GM23248 (cell line): ENCODE measurements at regions not wholly inside any gene's neighbourhood (a gene's known extent, or its start where the extent isn't known, plus 50 kb on each side); places are given as distances from the start of the nearest gene placed in this dataset.

Experiments used
- DNase-seq: peaks from one replicate; pipeline ENCODE4 v3.0.0-alpha.2; 2015
- H2AFZ ChIP-seq: fragments of 200-600 bp; sonication (generic); 2 replicates; pipeline ENCODE4 v1.6.1; 2016; ENCODE audit warnings: antibody characterized with exemption
- H3F3A ChIP-seq: fragments of 200-600 bp; sonication (generic); 2 replicates; pipeline ENCODE4 v1.6.1; 2016; ENCODE audit warnings: mild to moderate bottlenecking, antibody characterized with exemption, mixed run types; ENCODE audit not compliant: insufficient read depth
- H3K27ac ChIP-seq: fragments of 200-600 bp; sonication (generic); 2 replicates; pipeline ENCODE4 v1.5.1; 2016; ENCODE audit warnings: mild to moderate bottlenecking
- H3K27me3 ChIP-seq: fragments of 200-600 bp; sonication (generic); replicated peaks from 2 replicates; pipeline ENCODE4 v1.6.1; 2016; ENCODE audit warnings: mild to moderate bottlenecking; ENCODE audit not compliant: insufficient read depth
- H3K36me3 ChIP-seq: fragments of 200-600 bp; sonication (generic); 2 replicates; pipeline ENCODE4 v1.6.1; 2016; ENCODE audit warnings: low read depth, mild to moderate bottlenecking
- H3K4me1 ChIP-seq: fragments of 200-600 bp; sonication (generic); 2 replicates; pipeline ENCODE4 v1.6.1; 2016; ENCODE audit warnings: mild to moderate bottlenecking; ENCODE audit not compliant: insufficient read depth
- H3K4me2 ChIP-seq: fragments of 200-600 bp; sonication (generic); one replicate; pipeline ENCODE4 v1.6.1; 2016; ENCODE audit warnings: mild to moderate bottlenecking; ENCODE audit not compliant: unreplicated experiment
- H3K4me3 ChIP-seq: fragments of 200-600 bp; sonication (generic); 2 replicates; pipeline ENCODE4 v1.5.1; 2016; ENCODE audit warnings: mild to moderate bottlenecking
- H3K79me2 ChIP-seq: fragments of 200-600 bp; sonication (generic); 2 replicates; pipeline ENCODE4 v1.6.1; 2016; ENCODE audit warnings: mild to moderate bottlenecking; ENCODE audit not compliant: insufficient read depth
- H3K9ac ChIP-seq: fragments of 200-600 bp; sonication (generic); 2 replicates; pipeline ENCODE4 v1.6.1; 2016; ENCODE audit warnings: mild to moderate bottlenecking
- H3K9me2 ChIP-seq: fragments of 200-600 bp; sonication (generic); 2 replicates; pipeline ENCODE4 v1.6.1; 2016; ENCODE audit warnings: mixed run types, mild to moderate bottlenecking, moderate library complexity; ENCODE audit not compliant: insufficient read depth
- H3K9me3 ChIP-seq: fragments of 200-600 bp; sonication (generic); one replicate; pipeline ENCODE4 v1.6.1; 2017; ENCODE audit warnings: low read depth
- H4K20me1 ChIP-seq: fragments of 200-600 bp; sonication (generic); 2 replicates; pipeline ENCODE4 v1.6.0; 2016; ENCODE audit not compliant: insufficient read depth
- EZH2 ChIP-seq: fragments of 200-600 bp; sonication (generic); IDR thresholded peaks from 2 replicates; pipeline ENCODE4 v1.6.1; 2018; ENCODE audit warnings: antibody characterized with exemption, mild to moderate bottlenecking; ENCODE audit not compliant: insufficient read depth, poor library complexity, severe bottlenecking
- EZH2phosphoT487 ChIP-seq: fragments of 200-600 bp; sonication (generic); IDR thresholded peaks from 2 replicates; pipeline ENCODE4 v1.6.1; 2018; ENCODE audit warnings: antibody characterized with exemption, moderate library complexity, mild to moderate bottlenecking, low read depth; ENCODE audit not compliant: insufficient read depth
- WGBS, 2 experiments: methylation state at CpG; one replicate each; pipeline ENCODE4 v1.1.6; 2015 to 2017; ENCODE audit warnings: low lambda C conversion rate in 2 of 2, low coverage in 1 of 2; ENCODE audit errors: missing lambda C conversion rate in 2 of 2; 5-methylcytosine and 5-hydroxymethylcytosine counted together
- in situ Hi-C: fragments of 300-500 bp; cut with MboI; formaldehyde crosslinking; loops from 2 replicates; pipeline ENCODE4 v1.15.0; 2020

DNA sequence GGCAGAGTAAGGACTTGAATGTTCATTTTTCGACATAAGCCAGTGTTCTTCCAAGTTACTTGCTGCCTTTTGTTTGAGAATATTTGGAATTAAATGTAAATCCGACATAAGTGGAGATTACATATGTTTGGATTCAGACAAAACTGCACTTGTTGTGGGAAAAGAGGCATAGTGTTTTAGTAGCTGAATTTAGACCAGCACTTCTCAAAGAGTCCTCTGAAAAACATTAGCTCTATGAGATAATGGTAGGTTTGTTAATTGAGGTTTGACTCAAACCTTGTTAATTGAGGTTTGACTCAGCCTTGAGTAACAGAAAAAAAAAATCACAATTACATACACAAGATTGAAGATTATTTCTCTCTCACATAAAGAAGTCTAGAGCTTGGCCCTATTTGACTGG is 132.5 kb downstream of the NSUN3 start:
- no peaks in the 10 kb centered on the region for H3K79me2 ChIP-seq
- no peaks in the 10 kb centered on the region for H3K9me3 ChIP-seq
- H3K27ac ChIP-seq: no peak overlapping the region
- in situ Hi-C loops: no loop called here
- no peak overlapping the region for H2AFZ ChIP-seq
- H3K9ac ChIP-seq: no peak overlapping the region
- H3K4me1 ChIP-seq: no peaks in the 10 kb centered on the region
- no peaks in the 10 kb centered on the region for H3F3A ChIP-seq
- H3K27me3 ChIP-seq: 0 out of 2 replicates have a peak, but pooled peaks cover 4% of the 10 kb centered on the region
- WGBS, 2 experiments: 19 to 25% methylated on average over 2 of the region's 2 CpGs
- no peak for DNase-seq
- no peaks in the 10 kb centered on the region for H4K20me1 ChIP-seq
- H3K4me3 ChIP-seq: no peak overlapping the region
- H3K9me2 ChIP-seq: no peaks in the 10 kb centered on the region
- no peak overlapping the region for H3K4me2 ChIP-seq
- no peaks in the 10 kb centered on the region for H3K36me3 ChIP-seq
- no peak for TF ChIP-seq EZH2

DNA sequence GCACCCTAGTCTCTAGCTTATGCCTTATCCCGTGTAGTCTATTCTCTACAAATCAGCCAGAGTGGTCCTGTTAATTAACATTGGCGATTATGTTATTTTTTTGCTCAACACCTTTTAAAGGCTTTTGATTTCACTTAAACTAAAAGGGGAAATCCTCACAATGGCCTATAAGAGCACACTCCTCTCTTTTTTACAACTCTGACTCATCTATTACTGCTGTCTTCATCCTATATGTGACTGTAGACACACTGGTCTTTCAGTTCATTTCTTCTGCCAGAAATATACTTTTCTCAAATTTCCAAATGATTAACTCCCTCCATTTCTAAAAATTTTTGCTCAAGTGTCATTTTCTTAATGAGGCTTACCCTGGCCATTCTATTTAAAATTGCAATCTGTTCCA is 143.4 kb downstream of the NSUN3 start:
- Histone ChIP-seq H3F3A (no peaks in the 10 kb centered on the region), H4K20me1 (no peaks in the 10 kb centered on the region), H3K9ac (no peak overlapping the region), H3K9me2 (no peaks in the 10 kb centered on the region), H3K4me1 (no peaks in the 10 kb centered on the region), H3K9me3 (no peaks in the 10 kb centered on the region), H3K79me2 (no peaks in the 10 kb centered on the region), H2AFZ (no peak overlapping the region), H3K27me3 (no peaks in the 10 kb centered on the region), H3K4me2 (no peak overlapping the region), H3K36me3 (no peaks in the 10 kb centered on the region), H3K27ac (no peak overlapping the region), H3K4me3 (no peak overlapping the region)
- no peak for DNase-seq
- in situ Hi-C loops: no loop called here
- TF ChIP-seq EZH2phosphoT487: no peak
- TF ChIP-seq EZH2: no peak
- 54 to 72% methylated on average over 2 of the region's 2 CpGs for WGBS, 2 experiments

DNA sequence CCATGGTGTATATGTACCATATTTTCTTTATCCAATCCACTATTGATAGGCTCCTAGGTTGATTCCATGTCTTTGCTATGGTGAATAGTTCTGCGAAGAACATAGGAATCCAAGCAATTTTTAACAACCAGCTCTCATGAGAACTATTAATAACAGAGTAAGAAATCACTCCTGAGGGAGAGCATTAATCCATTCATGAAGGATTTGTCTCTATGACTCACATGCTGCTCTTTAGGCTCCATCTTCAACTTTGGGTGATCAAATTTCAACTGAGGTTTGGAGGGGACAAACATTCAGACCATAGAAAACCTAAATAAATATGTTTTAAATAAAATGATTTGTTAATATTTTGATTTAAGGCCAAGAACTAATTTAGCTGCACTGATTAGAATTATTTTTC is 147.4 kb downstream of the NSUN3 start:
- Histone ChIP-seq H3K9me3 (no peaks in the 10 kb centered on the region), H3K36me3 (no peaks in the 10 kb centered on the region), H3K4me2 (no peak overlapping the region), H3K27me3 (no peaks in the 10 kb centered on the region), H3K4me3 (no peak overlapping the region), H3K9me2 (no peaks in the 10 kb centered on the region), H3K79me2 (no peaks in the 10 kb centered on the region), H3F3A (no peaks in the 10 kb centered on the region), H4K20me1 (no peaks in the 10 kb centered on the region), H3K27ac (no peak overlapping the region), H2AFZ (no peak overlapping the region), H3K4me1 (no peaks in the 10 kb centered on the region), H3K9ac (no peak overlapping the region)
- in situ Hi-C loops: no loop called here
- no peak for DNase-seq
- TF ChIP-seq EZH2: no peak
- no peak for TF ChIP-seq EZH2phosphoT487
- WGBS, 2 experiments: 58 to 63% methylated on average over 1 of the region's 1 CpG

DNA sequence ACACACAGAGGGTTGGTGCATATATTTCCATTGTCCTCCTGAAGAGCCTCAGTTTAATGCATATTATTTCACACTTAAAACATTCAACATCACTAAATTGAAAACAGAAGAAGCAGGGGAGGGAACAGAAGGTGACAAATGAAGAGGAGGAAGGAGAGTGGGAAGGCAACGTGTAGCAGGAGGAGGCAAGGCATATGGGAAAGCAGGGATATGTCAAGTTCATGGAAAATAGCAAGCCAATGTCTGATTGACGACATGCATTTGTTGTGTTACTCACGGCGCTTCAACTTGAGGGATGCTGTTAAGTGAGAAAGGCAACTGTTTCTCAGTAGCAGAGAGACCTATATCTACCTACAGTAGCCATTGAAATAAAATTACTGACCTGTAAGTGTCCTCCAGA is 154.5 kb downstream of the NSUN3 start:
- H3K4me1 ChIP-seq: no peaks in the 10 kb centered on the region
- no peak for DNase-seq
- no peaks in the 10 kb centered on the region for H3K27me3 ChIP-seq
- H3K27ac ChIP-seq: no peak overlapping the region
- TF ChIP-seq EZH2phosphoT487 (no peak), EZH2 (no peak)
- no peak overlapping the region for H2AFZ ChIP-seq
- no peak overlapping the region for H3K4me3 ChIP-seq
- no peaks in the 10 kb centered on the region for H3K9me3 ChIP-seq
- H3K4me2 ChIP-seq: no peak overlapping the region
- no peaks in the 10 kb centered on the region for H3K9me2 ChIP-seq
- 36% methylated on average over 4 of the region's 4 CpGs for WGBS, 2 experiments
- H3K9ac ChIP-seq: no peak overlapping the region
- no peaks in the 10 kb centered on the region for H3F3A ChIP-seq
- H3K36me3 ChIP-seq: no peaks in the 10 kb centered on the region
- in situ Hi-C loops: no loop called here
- H4K20me1 ChIP-seq: no peaks in the 10 kb centered on the region
- no peaks in the 10 kb centered on the region for H3K79me2 ChIP-seq

DNA sequence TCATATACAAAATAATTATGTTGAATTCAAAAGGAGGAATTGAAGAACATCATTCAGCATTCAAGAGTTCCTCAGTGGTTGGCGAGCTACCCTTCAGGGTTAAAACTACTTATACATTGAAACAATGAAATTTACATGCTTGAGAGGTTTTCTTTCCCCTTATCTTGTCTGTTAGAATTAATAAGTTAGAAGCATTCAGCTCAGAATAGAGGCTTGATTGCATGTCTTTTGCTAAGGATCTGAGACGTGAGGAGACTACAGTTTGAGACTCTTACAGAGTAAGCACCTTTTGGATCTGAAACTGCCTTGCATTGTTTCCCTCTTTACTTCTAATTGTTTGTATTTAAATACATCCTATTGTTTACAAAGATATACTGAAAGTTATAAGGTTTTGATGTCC is 157.6 kb downstream of the NSUN3 start:
- no peaks in the 10 kb centered on the region for H3K27me3 ChIP-seq

More for the DNA sequence above, 157.6 kb downstream of the NSUN3 start:
- no peak for TF ChIP-seq EZH2
- TF ChIP-seq EZH2phosphoT487: no peak
- Histone ChIP-seq H3K9ac (no peak overlapping the region), H3K27ac (no peak overlapping the region), H3K4me3 (no peak overlapping the region), H3K36me3 (no peaks in the 10 kb centered on the region), H3K9me3 (no peaks in the 10 kb centered on the region), H3F3A (peaks cover 3% of the 10 kb centered on the region; the same call in 1 of the 2 replicates), H3K9me2 (no peaks in the 10 kb centered on the region), H4K20me1 (no peaks in the 10 kb centered on the region), H3K4me2 (no peak overlapping the region), H3K79me2 (no peaks in the 10 kb centered on the region), H2AFZ (no peak overlapping the region), H3K4me1 (peaks cover 8% of the 10 kb centered on the region)
- DNase-seq: no peak
- in situ Hi-C loops: no loop called here
- 78 to 80% methylated on average over 2 of the region's 2 CpGs for WGBS, 2 experiments
